Erythroblast (primary cell): ENCODE measurements at regions not wholly inside any gene's neighbourhood (a gene's known extent, or its start where the extent isn't known, plus 50 kb on each side); places are given as distances from the start of the nearest gene placed in this dataset.

Experiments
- GATA1 ChIP-seq: IDR thresholded peaks from 2 replicates; pipeline ENCODE4 v1.6.1; 2011; ENCODE audit warnings: low read depth, mild to moderate bottlenecking, control low read depth, low read length, moderate library complexity
- POLR2A ChIP-seq: IDR thresholded peaks from 2 replicates; pipeline ENCODE4 v1.6.1; 2011; ENCODE audit warnings: mild to moderate bottlenecking, low read length

GRCh38 chr1:5012249-5012648 lies 357.8 kb downstream of the AJAP1 start:
- no peak for TF ChIP-seq POLR2A
- no peak for TF ChIP-seq GATA1
